GM12878 (cell line): ENCODE measurements at regions not wholly inside any gene's neighbourhood (a gene's known extent, or its start where the extent isn't known, plus 50 kb on each side); places are given as distances from the start of the nearest gene placed in this dataset.

Experiments
- ATAC-seq: fragments of 200-7000 bp; cut with Tn5 transposase; 3 replicates; pipeline ENCODE4 v1.9.1; 2020; ENCODE audit warnings: mild to moderate bottlenecking, moderate library complexity
- BruUV-seq: library from RNA; stranded (reverse); fragments of 400-500 nt; replicated peaks from 2 replicates; lab custom pipeline; 2021; lab: Mats Ljungman, UMichigan
- CTCF ChIA-PET: fragments of 300-600 bp; sonication (Branson Sonifier 250); formaldehyde crosslinking; extraction: SDS; loops from one replicate; lab custom pipeline; 2021; ENCODE audit warnings: inconsistent platforms; lab: Yijun Ruan, JAX
- POLR2A ChIA-PET: fragments of 350-600 bp; formaldehyde crosslinking; extraction: SDS; loops from one replicate; lab custom pipeline; 2021; ENCODE audit warnings: inconsistent platforms; lab: Charles Lee
- RAD21 ChIA-PET: fragments of 300-600 bp; sonication (Branson Sonifier 250); formaldehyde crosslinking; loops from one replicate; lab custom pipeline; 2023; ENCODE audit warnings: antibody characterized with exemption; ENCODE audit not compliant: unreplicated experiment; lab: Charles Lee
- SMC1A ChIA-PET: fragments of 300-600 bp; sonication (Branson Sonifier 250); formaldehyde crosslinking; loops from one replicate; lab custom pipeline; 2023; ENCODE audit not compliant: unreplicated experiment, uncharacterized antibody; lab: Charles Lee
- DNase-seq: peaks from one replicate; pipeline ENCODE4 v3.0.0-alpha.2; 2011; ENCODE audit warnings: low read depth, low spot score
- FAIRE-seq: peaks from 3 replicates; lab custom pipeline; 2011; peaks lifted over from hg19 to GRCh38; lab: Jason Lieb, UNC
- H2AFZ ChIP-seq: 2 replicates; pipeline ENCODE4 v1.6.0; 2011; ENCODE audit warnings: low read depth, low read length, control low read depth; ENCODE audit not compliant: control insufficient read depth
- H3K27ac ChIP-seq: 2 replicates; pipeline ENCODE4 v1.5.1; 2011; ENCODE audit warnings: control low read depth; ENCODE audit not compliant: control insufficient read depth, insufficient read depth
- H3K27me3 ChIP-seq, 2 experiments: replicated peaks in 1 of 2; 2 replicates each; pipeline versions ENCODE4 v1.6.0 to v1.6.1; 2011; ENCODE audit warnings: low read length in 1 of 2; ENCODE audit not compliant: control insufficient read depth in 2 of 2, insufficient read depth in 2 of 2
- H3K36me3 ChIP-seq, 2 experiments: 2 replicates each; pipeline ENCODE4 v1.5.1; 2011; ENCODE audit warnings: low read length in 1 of 2; ENCODE audit not compliant: control insufficient read depth in 2 of 2, insufficient read depth in 2 of 2
- H3K4me1 ChIP-seq: 2 replicates; pipeline ENCODE4 v1.6.1; 2011; ENCODE audit warnings: mild to moderate bottlenecking, low read length, moderate library complexity, mixed read lengths; ENCODE audit not compliant: control insufficient read depth, insufficient read depth
- H3K4me2 ChIP-seq: 2 replicates; pipeline ENCODE4 v1.6.0; 2011; ENCODE audit warnings: control low read depth; ENCODE audit not compliant: control insufficient read depth, insufficient read depth
- H3K4me3 ChIP-seq: fragments of 200-600 bp; sonication (generic); 2 replicates; pipeline ENCODE4 v1.5.1; 2016
- H3K79me2 ChIP-seq: 2 replicates; pipeline ENCODE4 v1.6.0; 2011; ENCODE audit warnings: low read length; ENCODE audit not compliant: control insufficient read depth, insufficient read depth
- H3K9ac ChIP-seq: 2 replicates; pipeline ENCODE4 v1.8.0; 2011; ENCODE audit warnings: low read length, control low read depth, mixed read lengths; ENCODE audit not compliant: control insufficient read depth, insufficient read depth
- H3K9me3 ChIP-seq: replicated peaks from 3 replicates; pipeline ENCODE4 v1.5.1; 2011; ENCODE audit warnings: mild to moderate bottlenecking, low read length; ENCODE audit not compliant: control insufficient read depth, insufficient read depth
- H4K20me1 ChIP-seq: 2 replicates; pipeline ENCODE4 v1.6.0; 2011; ENCODE audit not compliant: control insufficient read depth, insufficient read depth
- FOXM1 ChIP-seq: IDR thresholded peaks from 2 replicates; pipeline ENCODE4 v1.6.1; 2012; ENCODE audit warnings: low read depth, mild to moderate bottlenecking, inconsistent platforms, low read length, moderate library complexity
- MTA2 ChIP-seq: fragments of 450-650 bp; IDR thresholded peaks from 2 replicates; pipeline ENCODE4 v1.6.1; 2016; ENCODE audit warnings: low read depth, mild to moderate bottlenecking, moderate library complexity
- PBX3 ChIP-seq: IDR thresholded peaks from 2 replicates; pipeline ENCODE4 v1.6.1; 2011; ENCODE audit warnings: mild to moderate bottlenecking, low read depth, low read length, moderate library complexity; ENCODE audit not compliant: insufficient replicate concordance
- SMAD1 ChIP-seq: fragments of 450-650 bp; IDR thresholded peaks from 2 replicates; pipeline ENCODE4 v1.6.1; 2018; ENCODE audit warnings: mild to moderate bottlenecking, low read depth; ENCODE audit not compliant: partially characterized antibody
- YBX1 ChIP-seq: fragments of 450-650 bp; IDR thresholded peaks from 2 replicates; pipeline ENCODE4 v1.6.1; 2016; ENCODE audit warnings: antibody characterized with exemption
- WGBS: methylation state at CpG from one replicate; pipeline ENCODE4 v1.1.6; 2016; ENCODE audit warnings: low lambda C conversion rate; ENCODE audit not compliant: insufficient replicate concordance, insufficient coverage; ENCODE audit errors: missing lambda C conversion rate; 5-methylcytosine and 5-hydroxymethylcytosine counted together
- in situ Hi-C: fragments of 300-500 bp; cut with MboI; formaldehyde crosslinking; loops from 9 replicates; pipeline ENCODE4 v1.14.3; 2018; ENCODE audit warnings: mixed read lengths
- intact Hi-C: fragments of 100-400 bp; cut with micrococcal nuclease; formaldehyde crosslinking; loops from one replicate; pipeline ENCODE4 v1.14.2; 2022; ENCODE audit not compliant: unreplicated experiment
- TF ChIP-seq, protein P1 (sequence below): fragments of 450-650 bp; formaldehyde crosslinking; IDR thresholded peaks from 2 replicates; pipeline ENCODE4 v1.4.0; 2022; ENCODE audit warnings: mild to moderate bottlenecking, moderate library complexity
- TF ChIP-seq, protein P2 (sequence below): IDR thresholded peaks from 2 replicates; pipeline ENCODE4 v1.6.1; 2011; ENCODE audit warnings: borderline replicate concordance, low read depth, mild to moderate bottlenecking, moderate library complexity, low read length; ENCODE audit not compliant: insufficient read depth, poor library complexity, severe bottlenecking

GRCh38 chr1:43037466-43037865 lies 78.8 kb upstream of the SLC2A1 start:
- TF ChIP-seq SMAD1 (no peak), YBX1 (no peak), FOXM1 (no peak)
- TF ChIP-seq, protein P1, sequence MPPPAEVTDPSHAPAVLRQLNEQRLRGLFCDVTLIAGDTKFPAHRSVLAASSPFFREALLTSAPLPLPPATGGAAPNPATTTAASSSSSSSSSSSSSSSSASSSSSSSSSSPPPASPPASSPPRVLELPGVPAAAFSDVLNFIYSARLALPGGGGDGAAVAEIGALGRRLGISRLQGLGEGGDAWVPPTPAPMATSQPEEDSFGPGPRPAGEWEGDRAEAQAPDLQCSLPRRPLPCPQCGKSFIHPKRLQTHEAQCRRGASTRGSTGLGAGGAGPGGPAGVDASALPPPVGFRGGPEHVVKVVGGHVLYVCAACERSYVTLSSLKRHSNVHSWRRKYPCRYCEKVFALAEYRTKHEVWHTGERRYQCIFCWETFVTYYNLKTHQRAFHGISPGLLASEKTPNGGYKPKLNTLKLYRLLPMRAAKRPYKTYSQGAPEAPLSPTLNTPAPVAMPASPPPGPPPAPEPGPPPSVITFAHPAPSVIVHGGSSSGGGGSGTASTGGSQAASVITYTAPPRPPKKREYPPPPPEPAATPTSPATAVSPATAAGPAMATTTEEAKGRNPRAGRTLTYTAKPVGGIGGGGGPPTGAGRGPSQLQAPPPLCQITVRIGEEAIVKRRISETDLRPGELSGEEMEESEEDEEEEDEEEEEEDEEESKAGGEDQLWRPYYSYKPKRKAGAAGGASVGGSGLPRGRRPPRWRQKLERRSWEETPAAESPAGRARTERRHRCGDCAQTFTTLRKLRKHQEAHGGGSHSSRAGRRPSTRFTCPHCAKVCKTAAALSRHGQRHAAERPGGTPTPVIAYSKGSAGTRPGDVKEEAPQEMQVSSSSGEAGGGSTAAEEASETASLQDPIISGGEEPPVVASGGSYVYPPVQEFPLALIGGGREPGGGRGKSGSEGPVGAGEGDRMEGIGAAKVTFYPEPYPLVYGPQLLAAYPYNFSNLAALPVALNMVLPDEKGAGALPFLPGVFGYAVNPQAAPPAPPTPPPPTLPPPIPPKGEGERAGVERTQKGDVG (CRISPR knock-in tag): no peak
- no peaks in the 10 kb centered on the region for H3K79me2 ChIP-seq
- no peaks in the 10 kb centered on the region for H4K20me1 ChIP-seq
- H3K9ac ChIP-seq: no peak overlapping the region
- FAIRE-seq (no peak), ATAC-seq (no peak), DNase-seq (no peak)
- no peak overlapping the region for H3K4me2 ChIP-seq
- ChIA-PET SMC1A (no interaction called here), POLR2A (no interaction called here), CTCF (interaction anchor here (0.6 kb wide), 1 partner anchor 9 kb away, joined by 3 read pairs; no protein-coding TSS in a partner anchor), RAD21 (no interaction called here)
- H3K27ac ChIP-seq: no peak overlapping the region
- intact Hi-C loops (no loop called here), in situ Hi-C loops (no loop called here)
- H3K9me3 ChIP-seq: no peaks in the 10 kb centered on the region
- H3K4me3 ChIP-seq: no peak overlapping the region
- BruUV-seq: no TSS peak
- WGBS: 57% methylated on average over 6 of the region's 6 CpGs
- H3K27me3 ChIP-seq: no peaks in the 10 kb centered on the region
- no peaks in the 10 kb centered on the region for H3K4me1 ChIP-seq
- no peaks in the 10 kb centered on the region for H3K36me3 ChIP-seq
- no peak overlapping the region for H2AFZ ChIP-seq

DNA sequence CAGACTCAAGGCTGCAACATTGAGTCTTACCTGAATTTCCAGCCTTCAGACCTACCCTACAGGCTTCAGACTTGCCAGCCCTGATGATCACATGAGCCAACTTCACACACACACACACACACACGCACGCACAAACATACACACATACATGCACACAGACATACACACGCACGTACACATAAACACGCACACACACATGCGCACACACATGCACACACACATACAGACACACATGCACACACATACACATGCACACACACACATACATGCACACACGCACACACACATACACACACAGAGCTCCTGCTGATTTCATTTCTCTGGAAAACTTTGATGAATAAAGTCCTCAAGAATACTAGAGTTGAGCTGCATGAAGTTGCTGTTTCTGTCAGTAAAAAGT lies 78.3 kb upstream of the SLC2A1 start:
- SMC1A ChIA-PET: no interaction called here
- RAD21 ChIA-PET: no interaction called here
- in situ Hi-C loops: no loop called here
- Histone ChIP-seq H4K20me1 (no peaks in the 10 kb centered on the region), H3K27ac (no peak overlapping the region), H3K79me2 (no peaks in the 10 kb centered on the region), H3K27me3 (no peaks in the 10 kb centered on the region), H3K4me1 (no peaks in the 10 kb centered on the region), H2AFZ (no peak overlapping the region), H3K36me3 (no peaks in the 10 kb centered on the region), H3K9ac (no peak overlapping the region), H3K4me2 (no peak overlapping the region), H3K9me3 (no peaks in the 10 kb centered on the region), H3K4me3 (no peak overlapping the region)
- ATAC-seq: no peak
- DNase-seq: no peak
- no peak for TF ChIP-seq MTA2
- TF ChIP-seq PBX3: peak; percentile 63
- TF ChIP-seq, protein P2, sequence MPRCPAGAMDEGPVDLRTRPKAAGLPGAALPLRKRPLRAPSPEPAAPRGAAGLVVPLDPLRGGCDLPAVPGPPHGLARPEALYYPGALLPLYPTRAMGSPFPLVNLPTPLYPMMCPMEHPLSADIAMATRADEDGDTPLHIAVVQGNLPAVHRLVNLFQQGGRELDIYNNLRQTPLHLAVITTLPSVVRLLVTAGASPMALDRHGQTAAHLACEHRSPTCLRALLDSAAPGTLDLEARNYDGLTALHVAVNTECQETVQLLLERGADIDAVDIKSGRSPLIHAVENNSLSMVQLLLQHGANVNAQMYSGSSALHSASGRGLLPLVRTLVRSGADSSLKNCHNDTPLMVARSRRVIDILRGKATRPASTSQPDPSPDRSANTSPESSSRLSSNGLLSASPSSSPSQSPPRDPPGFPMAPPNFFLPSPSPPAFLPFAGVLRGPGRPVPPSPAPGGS: peak; percentile 96
- no peak for FAIRE-seq
- intact Hi-C loops: no loop called here
- POLR2A ChIA-PET: no interaction called here
- no TSS peak for BruUV-seq
- CTCF ChIA-PET: interaction anchor here (0.6 kb wide), 1 partner anchor 333 kb away, joined by 3 read pairs; no protein-coding TSS in a partner anchor
- 93% methylated on average over 7 of the region's 7 CpGs for WGBS
